GM21515 (cell line): ENCODE measurements at regions not wholly inside any gene's neighbourhood (a gene's known extent, or its start where the extent isn't known, plus 50 kb on each side); places are given as distances from the start of the nearest gene placed in this dataset.

ENCODE experiments used
- ATAC-seq: cut with Tn5 transposase; IDR thresholded peaks from one replicate; pipeline ENCODE4 v1.9.1; 2021; ENCODE audit not compliant: unreplicated experiment

DNA sequence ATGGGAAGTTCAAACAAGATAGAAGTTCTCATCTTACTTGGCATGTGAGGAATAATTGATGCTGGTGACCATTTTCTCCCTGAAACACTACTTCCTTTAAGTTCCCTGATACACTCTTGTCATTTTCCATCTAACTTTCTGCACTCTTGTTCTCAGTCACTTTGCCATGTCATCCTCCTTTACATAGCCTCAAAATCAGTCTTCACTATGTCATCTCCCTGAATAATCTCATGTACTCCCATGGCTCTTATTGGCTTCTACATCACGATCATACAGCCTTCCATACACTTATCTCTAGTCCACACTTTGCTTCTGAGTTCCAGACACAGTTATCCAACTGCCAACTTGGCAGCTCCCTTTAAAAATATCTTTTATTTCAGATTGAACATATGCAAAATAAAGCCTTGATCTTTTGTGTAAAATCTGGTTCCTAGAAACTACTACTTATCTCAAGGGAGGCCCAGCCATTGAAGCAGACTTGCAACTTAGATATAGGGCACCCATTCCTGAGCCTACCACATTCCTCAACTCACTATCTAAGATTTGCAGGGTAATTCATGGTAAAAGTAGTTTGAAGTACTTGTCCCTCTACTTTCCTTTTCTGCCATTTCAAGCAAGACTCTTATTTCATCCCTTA is 1070.2 kb upstream of the NXPH2 start:
- ATAC-seq, result no peak

DNA sequence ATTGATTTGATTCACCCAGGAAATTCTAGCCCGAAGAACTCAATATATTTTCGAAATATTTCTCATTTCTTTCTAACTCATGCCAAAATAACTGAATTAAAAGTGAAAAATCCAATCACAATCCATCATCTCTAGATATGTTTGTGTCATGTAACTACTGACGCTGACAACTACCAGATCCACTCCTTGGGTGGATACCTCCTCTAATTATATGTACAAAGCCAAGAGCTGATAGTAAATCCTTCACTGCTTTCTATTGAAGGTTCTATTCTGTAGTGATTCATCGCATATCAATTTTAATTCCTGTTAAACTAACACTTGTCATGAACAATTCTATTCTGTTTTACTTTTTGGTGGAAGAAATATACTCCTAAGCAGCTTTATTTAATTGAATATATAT is 1056.6 kb upstream of the NXPH2 start:
- ATAC-seq, result no peak

DNA sequence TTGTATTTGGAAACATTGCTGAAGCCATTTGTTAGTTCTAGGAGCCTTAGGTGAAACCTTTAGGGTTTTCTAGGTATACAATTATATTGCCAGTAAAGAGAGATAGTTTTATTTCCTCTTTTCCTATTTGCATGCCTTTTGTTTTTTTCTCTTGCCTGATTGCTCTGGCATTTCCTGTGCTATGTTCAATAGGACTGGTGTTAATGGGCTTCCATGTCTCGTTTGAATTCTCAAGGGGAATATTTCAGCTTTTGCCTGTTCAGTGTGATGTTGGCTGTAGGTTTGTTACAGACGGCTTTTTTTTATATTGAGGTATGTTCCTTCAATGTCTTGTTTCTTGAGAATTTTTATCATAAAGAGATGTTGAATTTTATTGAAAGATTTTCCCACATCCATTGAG is 1054.9 kb upstream of the NXPH2 start:
- no peak for ATAC-seq

DNA sequence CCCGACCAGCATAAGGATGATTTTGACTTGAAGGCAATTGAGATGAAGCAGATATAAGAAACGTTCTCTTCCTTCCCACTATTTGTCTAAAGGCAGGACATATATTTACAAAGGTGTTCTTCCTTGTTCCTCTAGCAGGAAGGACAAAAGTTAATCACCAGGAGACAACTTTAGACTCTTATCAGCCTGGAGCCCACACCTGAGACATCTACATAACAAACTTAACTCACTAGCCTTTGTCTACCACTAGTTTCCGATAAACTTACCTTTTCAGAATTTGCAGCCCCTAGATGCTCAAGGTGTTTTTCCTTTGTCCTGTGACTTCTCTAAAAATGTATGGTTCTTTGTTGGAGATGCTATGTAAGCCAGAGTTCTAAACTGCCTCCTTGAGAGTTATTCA is 1047.8 kb upstream of the NXPH2 start:
- ATAC-seq, result no peak

DNA sequence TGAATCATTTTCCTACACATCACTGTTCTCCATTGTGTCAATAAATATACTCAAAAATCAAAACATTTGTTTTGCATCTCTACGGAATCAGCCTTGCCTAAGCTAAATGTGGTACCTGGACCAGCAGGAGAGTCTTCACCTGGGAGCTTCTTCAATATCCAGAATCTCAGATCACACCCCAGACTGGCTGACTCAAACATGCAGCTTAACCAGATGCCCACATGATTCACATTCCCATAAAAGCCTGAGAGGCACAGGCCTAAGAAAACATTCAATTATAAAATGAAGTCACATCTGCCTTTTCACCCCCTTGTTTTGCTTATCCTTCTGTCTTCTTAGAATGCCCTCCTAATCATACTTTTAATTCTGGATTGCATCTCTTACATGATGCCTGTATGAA is 1045.5 kb upstream of the NXPH2 start:
- ATAC-seq, result no peak

DNA sequence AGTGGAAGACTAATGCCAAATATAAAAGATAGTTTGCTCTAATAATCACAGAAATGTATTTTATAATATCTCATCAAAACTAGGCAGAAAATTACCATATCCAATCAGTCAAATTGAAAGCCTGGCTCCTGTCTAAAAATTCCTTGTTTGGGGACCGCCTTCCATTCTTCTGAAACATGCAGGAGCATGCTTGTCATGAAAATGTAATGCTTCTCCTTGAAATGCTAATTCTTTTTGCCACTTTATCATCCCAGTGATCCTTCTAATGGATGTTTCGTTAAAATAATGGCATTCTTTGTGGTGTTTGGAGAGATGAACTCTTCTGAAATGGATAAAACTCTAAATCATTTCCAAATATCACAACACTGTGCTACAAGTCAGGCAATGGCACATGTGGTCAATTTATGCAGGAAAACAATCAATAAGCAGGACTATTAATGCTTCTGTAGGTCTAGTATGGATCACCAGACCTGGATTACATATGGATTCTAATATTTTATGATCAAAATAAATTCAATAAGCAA is 1039.1 kb upstream of the NXPH2 start:
- no peak for ATAC-seq

DNA sequence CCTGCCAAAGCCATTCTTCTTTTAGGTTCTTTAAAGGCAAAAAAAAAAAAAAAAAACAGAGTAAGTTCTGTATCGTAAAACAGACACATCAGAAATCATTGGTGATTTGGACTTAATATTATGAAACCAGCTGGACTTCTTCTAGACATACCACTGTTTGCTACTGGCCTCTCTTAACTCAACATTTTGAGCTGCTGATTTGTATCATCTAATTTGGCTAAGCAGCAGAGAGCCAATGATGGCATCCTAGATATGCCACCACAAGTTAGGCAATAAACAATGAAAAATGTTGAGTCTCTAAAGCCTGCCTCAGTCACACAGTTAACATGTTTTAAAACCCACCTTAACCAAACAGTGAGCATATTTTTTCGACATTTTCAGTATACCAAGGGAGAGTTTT is 1034.3 kb upstream of the NXPH2 start:
- no peak for ATAC-seq

DNA sequence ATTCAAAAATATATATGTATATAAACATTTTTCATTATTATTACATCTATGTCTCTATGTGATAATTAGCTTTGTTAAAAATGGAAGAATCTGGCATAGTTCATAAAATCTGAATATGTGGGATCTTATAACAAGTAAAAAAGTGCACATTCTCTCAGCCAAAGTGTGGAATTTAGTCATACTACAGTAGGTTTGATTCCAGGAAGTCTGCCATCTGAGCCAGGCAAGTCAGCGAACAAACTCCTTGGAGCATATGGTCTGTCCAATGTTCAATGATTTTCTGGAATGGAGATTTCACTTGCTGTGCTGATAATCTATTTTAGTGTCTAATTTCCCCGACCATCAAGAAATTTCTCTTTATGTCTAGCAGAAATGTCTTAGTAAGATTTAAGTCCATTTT is 1033.2 kb upstream of the NXPH2 start:
- no peak for ATAC-seq

DNA sequence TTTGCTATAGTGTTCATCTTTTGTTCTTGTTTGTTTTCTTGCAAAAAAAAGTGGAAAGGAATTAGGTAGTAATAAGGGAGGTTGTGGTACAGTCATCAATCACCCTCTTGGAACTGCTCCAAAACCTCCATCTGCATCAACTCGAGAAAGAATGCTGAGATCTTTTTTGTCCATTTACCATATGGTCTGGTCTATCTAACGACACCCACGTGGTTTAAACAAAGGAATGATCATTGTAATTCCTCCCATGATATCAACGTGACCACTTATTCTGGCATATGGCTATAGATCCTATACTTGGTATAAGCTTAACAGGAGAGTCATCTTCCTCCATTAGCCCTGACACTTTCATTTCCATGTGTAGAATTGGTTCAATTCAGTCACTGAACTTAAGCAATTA is 1025.3 kb upstream of the NXPH2 start:
- no peak for ATAC-seq

DNA sequence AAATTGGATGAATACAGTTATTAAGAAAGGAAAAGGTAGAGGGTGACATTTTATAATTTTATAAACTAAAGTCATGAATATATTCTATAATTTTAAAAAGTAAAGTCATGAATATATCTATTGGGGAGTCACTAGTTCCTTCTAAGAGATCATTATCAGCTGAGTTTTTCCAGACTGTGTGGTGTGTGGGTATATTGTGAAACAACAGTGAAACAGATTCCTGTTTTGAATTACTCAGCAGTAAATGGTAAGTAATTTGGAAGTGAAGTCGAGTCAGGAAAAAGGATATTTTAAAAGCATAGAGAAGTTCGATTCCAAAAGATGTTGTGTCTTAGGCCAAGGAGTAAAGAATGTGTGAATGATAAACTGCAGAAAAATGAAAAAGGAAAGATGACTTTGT is 1018.2 kb upstream of the NXPH2 start:
- no peak for ATAC-seq

DNA sequence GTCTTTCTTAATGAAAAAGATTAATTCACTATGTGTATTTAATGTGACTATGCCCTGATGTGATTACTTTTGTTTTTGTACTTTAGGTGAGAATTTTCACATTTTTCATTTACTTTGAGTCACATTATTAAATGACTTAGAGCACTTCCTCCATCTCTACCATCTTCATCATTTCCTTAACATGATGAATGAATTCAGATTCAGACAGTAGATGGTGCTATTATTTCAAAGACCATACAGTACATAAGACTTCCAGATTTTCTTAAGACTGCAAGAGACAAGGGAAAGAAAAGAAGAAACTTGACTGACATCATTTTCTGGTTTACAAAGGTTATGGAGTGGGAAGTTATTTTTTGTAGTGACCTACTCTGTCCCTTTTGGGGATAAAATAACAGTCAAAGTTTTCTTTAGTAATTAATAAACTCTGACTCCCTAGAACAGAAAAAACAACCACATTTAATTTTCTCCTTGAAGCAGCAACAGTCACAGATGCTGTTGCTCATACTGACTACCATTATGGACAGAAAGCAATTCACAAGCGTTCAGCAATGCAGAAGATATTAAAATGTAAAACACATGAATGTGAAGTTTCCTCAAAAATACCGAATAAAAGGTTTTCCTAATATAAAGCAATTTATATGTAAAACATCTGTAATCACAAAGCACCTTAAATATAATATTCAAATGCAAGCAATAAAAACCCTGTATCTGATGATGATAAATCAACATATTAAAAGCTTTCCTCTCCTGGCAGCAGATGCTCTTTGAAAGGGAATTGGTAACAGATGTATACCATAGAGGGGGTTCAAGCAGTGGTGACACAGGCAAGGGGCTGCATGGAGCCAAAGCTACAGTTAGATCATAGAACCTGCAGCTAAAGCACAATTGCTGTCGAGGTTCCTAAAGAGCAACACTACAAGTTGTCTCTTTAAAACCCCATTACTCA is 1010.9 kb upstream of the NXPH2 start:
- ATAC-seq, result no peak

DNA sequence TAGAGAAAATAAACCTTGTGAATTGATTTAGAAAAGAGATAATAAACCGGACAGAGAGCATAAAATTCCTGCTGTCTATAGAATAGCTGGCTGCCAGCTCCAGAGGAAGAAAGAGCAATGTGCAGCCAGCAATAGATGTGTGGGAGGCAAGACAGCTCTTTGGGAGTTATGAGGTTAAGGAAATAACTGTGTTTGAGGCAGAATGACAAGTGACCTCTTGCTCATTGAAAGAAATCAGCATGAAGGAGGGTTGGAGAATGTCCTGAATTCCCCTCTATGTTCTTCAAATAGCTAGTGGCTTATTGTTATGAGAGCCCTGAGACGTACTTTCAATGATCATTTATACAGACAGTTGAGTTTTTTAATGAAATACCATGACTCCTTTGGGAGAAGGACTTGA is 1009.9 kb upstream of the NXPH2 start:
- ATAC-seq, result no peak

DNA sequence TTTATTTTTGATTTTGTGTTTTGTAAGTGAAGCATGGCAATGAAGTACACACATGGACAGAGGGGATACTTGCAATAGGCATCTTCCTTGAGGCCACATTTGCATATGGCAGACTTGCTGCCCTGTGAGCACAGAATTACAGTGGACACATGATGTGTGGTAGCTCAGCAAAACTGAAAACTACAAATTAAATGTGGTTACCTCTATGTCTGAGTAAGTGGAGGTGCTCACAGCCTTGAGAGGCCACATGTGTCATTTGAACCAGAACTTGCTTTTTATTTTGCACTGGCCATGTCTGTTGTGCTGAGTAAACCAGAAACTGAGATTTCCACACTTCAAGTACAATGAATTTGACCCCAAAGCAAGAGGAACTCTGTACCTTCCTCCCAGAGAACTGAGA is 998.5 kb upstream of the NXPH2 start:
- no peak for ATAC-seq

DNA sequence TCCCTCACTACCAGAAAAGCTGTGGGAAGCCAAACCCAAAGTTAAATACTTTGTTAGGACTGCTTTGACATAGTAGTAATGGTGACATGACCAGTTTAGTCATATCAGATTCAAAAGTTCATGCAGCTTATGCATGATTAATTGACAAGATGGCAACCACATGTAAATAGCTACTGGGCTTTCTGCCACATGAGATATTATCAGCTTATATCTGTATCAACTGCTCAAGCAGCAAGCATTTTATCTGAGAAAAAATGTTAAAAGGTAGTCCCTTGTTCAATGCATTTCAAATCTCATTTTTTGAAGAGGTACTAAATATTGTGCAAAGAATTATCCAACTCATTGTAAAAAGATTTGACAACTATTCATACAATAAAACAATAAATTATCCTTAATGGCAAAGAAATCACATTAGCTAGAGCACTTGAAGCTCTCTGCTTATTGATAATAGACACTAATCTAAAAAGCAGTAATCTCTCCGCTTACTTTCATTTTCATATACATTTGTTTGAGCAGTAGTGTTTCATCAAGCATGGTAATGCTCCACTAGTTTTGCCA is 993.6 kb upstream of the NXPH2 start:
- no peak for ATAC-seq

DNA sequence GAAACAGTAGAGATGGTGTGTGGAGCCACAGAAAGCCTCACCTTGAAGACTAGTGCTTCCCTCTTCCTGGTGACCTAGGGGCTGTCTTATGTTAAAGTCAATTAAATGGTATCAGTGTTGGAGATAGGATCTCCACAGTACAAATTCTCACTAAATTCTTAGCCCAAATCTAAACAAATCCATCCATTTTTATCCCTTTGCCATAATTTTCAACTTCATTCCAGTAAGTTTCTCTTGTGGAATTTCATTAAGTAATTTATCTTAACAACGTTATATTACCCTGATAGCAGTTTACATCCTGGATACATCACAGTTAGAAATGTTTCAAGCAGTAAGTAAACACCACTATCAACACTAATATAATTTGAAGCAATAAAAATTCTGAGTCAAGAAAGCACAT is 989.4 kb upstream of the NXPH2 start:
- ATAC-seq, result no peak

DNA sequence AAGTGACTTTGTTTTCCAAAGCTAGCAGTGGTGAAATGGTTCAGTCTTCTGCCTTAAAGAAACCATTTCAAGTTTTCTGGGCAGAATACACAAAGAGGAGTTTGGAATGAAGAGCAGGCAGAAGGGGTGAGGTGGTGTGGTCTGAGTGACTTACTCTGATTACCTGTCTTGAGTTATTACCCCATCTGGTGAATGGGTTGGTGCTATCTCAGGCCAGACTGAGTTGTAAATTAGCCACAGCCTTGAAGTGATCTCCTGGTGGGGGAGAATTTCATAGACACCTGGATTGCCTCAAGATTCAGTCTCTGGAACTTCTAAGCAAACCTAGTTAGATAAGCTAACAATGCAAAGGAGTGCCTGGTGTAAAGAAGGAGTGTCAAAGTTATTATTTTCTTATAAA is 983.5 kb upstream of the NXPH2 start:
- no peak for ATAC-seq

DNA sequence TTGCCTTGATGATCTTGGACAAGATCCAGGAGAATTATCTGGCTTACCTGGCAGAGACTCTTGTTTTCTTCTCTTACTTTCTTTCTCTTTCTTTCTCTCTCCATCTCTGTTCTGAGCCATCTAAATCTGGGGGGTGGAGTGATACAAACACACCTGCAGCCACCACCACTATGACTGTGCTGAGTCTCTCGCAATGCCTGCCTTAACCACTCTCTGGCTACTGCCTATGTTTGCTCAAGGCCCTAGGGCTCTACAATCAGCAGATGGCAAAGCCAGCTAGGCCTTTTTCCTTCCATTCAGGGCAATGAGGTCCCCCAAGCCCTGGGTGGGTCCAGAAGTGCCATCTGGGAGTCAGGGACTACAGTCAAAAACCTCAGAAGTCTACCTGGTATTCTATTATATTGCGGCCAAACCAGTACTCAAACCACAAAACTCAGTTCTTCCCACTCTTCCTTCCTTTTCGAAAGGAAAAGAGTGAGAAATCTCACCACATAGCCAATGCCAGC is 978.9 kb upstream of the NXPH2 start:
- ATAC-seq, result no peak

DNA sequence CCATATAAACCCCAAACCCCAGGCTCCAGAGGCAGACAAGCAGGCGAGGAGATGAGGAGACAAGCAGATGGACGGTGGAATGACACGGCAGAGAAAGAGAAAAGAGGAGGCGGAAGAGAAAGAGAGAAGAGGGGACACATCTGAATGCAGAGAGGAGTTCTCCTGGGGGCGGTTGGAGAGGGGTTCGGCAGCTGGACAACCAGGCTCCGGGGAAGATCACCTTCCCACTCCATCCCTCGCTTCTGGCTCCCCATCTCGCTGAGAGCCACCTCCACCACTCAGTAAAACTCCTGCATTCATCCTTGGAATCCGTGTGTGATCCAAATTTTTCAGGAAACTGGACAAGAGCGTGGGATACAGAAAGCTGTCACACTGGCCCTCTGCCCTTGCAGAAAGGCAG is 966.7 kb upstream of the NXPH2 start:
- no peak for ATAC-seq

DNA sequence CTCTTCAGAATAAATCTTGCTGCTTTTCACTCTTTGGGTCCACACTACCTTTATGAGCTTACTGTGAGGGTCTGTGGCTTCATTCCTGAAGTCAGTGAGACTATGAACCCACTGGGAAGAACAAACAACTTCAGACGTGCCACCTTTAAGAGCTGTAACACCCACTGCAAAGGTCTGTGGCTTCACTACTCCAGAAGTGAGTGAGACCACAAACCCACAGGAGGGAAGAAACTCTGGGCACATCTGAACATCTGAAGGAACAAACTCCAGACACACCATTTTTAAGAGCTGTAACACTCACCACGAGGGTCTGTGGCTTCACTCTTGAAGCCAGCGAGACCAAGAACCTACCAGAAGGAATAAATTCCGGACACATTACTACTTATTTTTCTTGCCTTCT is 964.1 kb upstream of the NXPH2 start:
- no peak for ATAC-seq

DNA sequence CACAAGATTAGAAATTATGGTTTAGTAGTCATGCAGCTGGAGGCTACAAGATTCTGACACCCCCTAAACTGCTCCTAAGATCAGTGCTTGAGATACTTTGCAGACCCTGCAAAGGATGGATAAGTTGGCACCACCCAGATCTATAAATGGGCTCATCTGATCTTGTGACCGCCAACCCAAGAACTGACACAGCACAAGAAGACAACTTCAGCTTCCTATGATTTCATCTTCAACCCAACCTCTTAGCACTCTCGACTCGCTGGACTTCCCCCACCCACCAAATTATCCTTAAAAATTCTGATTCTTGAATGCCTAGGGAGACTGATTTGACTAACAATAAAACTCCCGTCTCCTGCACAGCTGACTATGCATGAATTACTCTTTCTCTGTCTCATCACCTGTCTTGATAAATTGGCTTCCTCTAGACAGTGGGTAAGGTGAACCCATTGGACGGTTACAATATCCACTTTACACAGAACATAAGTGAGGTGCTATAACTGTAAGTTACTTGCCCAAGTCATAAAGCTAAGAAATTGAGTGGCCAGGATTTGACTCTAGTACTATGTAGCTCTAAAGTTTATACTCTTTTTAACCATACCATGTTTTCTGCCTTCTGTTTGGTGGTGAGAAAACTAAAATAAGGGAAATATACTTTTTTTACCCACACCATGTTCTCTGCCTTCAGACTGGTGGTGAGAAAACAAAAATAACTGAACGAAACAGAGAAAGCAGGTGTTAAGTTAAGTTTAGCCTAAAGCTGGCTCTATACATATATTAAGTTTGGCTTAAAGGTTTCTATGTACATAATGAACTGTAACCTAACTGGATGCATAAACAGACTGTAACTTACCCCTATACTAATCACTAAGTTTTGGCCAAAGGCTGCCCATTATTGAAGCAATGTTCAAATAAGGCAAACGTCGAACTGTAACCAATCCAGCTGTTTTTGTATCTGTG is 962.3 kb upstream of the NXPH2 start:
- no peak for ATAC-seq

DNA sequence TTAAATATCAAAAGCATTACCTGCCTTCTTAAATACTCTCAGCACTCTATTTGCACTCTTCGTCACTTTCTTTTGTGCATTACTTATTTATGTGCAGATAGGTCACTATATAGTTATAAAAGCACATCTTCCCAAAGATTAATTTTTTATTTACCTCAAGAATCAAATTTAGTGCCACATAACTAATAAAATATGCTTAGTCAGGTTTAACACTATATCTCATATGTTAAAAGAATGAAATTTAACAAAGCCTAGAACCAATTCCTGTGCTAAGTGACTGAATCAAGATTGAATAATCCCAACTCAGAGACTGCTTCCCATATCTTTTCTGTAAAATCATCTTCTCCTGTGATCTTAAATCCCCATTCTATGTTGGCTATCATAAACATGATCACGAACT is 957.5 kb upstream of the NXPH2 start:
- no peak for ATAC-seq
